Esophagus squamous epithelium (tissue), 4 donors: ENCODE measurements at regions not wholly inside any gene's neighbourhood (a gene's known extent, or its start where the extent isn't known, plus 50 kb on each side); places are given as distances from the start of the nearest gene placed in this dataset.

Experiments
- POLR2A ChIP-seq, 4 donors: fragments of 450-650 bp; IDR thresholded peaks; one replicate each; pipeline ENCODE4 v1.6.1; 2017; ENCODE audit warnings: antibody characterized with exemption in 4 of 4, mild to moderate bottlenecking in 4 of 4, moderate library complexity in 3 of 4
- TF ChIP-seq, protein P1 (sequence below), 6 experiments: fragments of 450-650 bp in 4 of 6; fragments of 200-600 bp in 2 of 6; sonication (generic) in 2 of 6; IDR thresholded peaks; one replicate each; pipeline ENCODE4 v1.5.1; 2016 to 2019; ENCODE audit warnings: antibody characterized with exemption in 6 of 6, mild to moderate bottlenecking in 4 of 6, moderate library complexity in 4 of 6

- no peak for TF ChIP-seq POLR2A (IDR thresholded peaks at IDR 0.05)
- TF ChIP-seq, protein P1, sequence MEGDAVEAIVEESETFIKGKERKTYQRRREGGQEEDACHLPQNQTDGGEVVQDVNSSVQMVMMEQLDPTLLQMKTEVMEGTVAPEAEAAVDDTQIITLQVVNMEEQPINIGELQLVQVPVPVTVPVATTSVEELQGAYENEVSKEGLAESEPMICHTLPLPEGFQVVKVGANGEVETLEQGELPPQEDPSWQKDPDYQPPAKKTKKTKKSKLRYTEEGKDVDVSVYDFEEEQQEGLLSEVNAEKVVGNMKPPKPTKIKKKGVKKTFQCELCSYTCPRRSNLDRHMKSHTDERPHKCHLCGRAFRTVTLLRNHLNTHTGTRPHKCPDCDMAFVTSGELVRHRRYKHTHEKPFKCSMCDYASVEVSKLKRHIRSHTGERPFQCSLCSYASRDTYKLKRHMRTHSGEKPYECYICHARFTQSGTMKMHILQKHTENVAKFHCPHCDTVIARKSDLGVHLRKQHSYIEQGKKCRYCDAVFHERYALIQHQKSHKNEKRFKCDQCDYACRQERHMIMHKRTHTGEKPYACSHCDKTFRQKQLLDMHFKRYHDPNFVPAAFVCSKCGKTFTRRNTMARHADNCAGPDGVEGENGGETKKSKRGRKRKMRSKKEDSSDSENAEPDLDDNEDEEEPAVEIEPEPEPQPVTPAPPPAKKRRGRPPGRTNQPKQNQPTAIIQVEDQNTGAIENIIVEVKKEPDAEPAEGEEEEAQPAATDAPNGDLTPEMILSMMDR (IDR thresholded peaks at IDR 0.05), result no peak
Observed at GRCh38 chr7:112575864-112576263, 95.1 kb downstream of the LSMEM1 start.
